AG04449 (cell line): ENCODE measurements at regions not wholly inside any gene's neighbourhood (a gene's known extent, or its start where the extent isn't known, plus 50 kb on each side); places are given as distances from the start of the nearest gene placed in this dataset.

ENCODE experiments used
- CTCF ChIA-PET: fragments of 350-600 bp; formaldehyde crosslinking; extraction: SDS; loops from one replicate; lab custom pipeline; 2021; ENCODE audit warnings: antibody characterized with exemption; lab: Yijun Ruan, JAX
- POLR2A ChIA-PET: fragments of 400-600, 350-600 bp; formaldehyde crosslinking; extraction: SDS; loops from one replicate; lab custom pipeline; 2020; ENCODE audit warnings: antibody characterized with exemption, inconsistent platforms; lab: Yijun Ruan, JAX
- DNase-seq: peaks from one replicate; pipeline ENCODE4 v3.0.0-alpha.2; 2010; ENCODE audit warnings: low read depth, low spot score
- H3K4me3 ChIP-seq: 2 replicates; pipeline ENCODE4 v1.5.1; 2011; ENCODE audit warnings: low read depth, mild to moderate bottlenecking, control low read depth, low read length
- CTCF ChIP-seq: IDR thresholded peaks from one replicate; pipeline ENCODE4 v1.5.1; 2011; ENCODE audit warnings: mild to moderate bottlenecking, moderate library complexity, low read length, control low read depth, inconsistent platforms; ENCODE audit not compliant: insufficient read depth; ENCODE audit errors: missing control alignments

- no peak for DNase-seq
- no peak overlapping the region for H3K4me3 ChIP-seq
- TF ChIP-seq CTCF: no peak
- CTCF ChIA-PET: no interaction called here
- POLR2A ChIA-PET: no interaction called here
Measured at GRCh38 chr2:114076961-114077360, 187.1 kb downstream of the ACTR3 start.

- no peak for TF ChIP-seq CTCF
- H3K4me3 ChIP-seq: no peak overlapping the region
- POLR2A ChIA-PET: no interaction called here
- DNase-seq: no peak
- CTCF ChIA-PET: no interaction called here
Measured at GRCh38 chr2:114079366-114080004, 189.6 kb downstream of the ACTR3 start.

- no peak for TF ChIP-seq CTCF
- H3K4me3 ChIP-seq: no peak overlapping the region
- CTCF ChIA-PET: no interaction called here
- DNase-seq: no peak
- POLR2A ChIA-PET: no interaction called here
Measured at GRCh38 chr2:114082731-114083433, 193.0 kb downstream of the ACTR3 start.

- no peak for TF ChIP-seq CTCF
- no peak for DNase-seq
- no peak overlapping the region for H3K4me3 ChIP-seq
- ChIA-PET CTCF (no interaction called here), POLR2A (no interaction called here)
Measured at GRCh38 chr2:114083717-114084387, 194.0 kb downstream of the ACTR3 start.

- DNase-seq: no peak
- no peak overlapping the region for H3K4me3 ChIP-seq
- ChIA-PET POLR2A (no interaction called here), CTCF (no interaction called here)
- TF ChIP-seq CTCF: no peak
Measured at GRCh38 chr2:114085238-114085637, 195.3 kb downstream of the ACTR3 start.

- H3K4me3 ChIP-seq: no peak overlapping the region
- TF ChIP-seq CTCF: no peak
- CTCF ChIA-PET: no interaction called here
- no peak for DNase-seq
- POLR2A ChIA-PET: no interaction called here
Measured at GRCh38 chr2:114085992-114086391, 196.1 kb downstream of the ACTR3 start.
